HUES64 (cell line): ENCODE measurements at regions not wholly inside any gene's neighbourhood (a gene's known extent, or its start where the extent isn't known, plus 50 kb on each side); places are given as distances from the start of the nearest gene placed in this dataset.

Experiments used
- H3K27ac ChIP-seq: 2 replicates; pipeline ENCODE4 v1.7.0; 2013; ENCODE audit warnings: low read depth, low read length, inconsistent platforms
- H3K27me3 ChIP-seq: 2 replicates; pipeline ENCODE4 v1.6.1; 2013; ENCODE audit warnings: mild to moderate bottlenecking, low read length; ENCODE audit not compliant: insufficient read depth
- H3K36me3 ChIP-seq: 2 replicates; pipeline ENCODE4 v1.6.1; 2013; ENCODE audit warnings: mild to moderate bottlenecking, low read length; ENCODE audit not compliant: insufficient read depth
- H3K4me1 ChIP-seq: 2 replicates; pipeline ENCODE4 v1.6.1; 2013; ENCODE audit warnings: mild to moderate bottlenecking, low read length, moderate library complexity; ENCODE audit not compliant: insufficient read depth
- H3K4me3 ChIP-seq: 2 replicates; pipeline ENCODE4 v1.5.1; 2013; ENCODE audit warnings: mild to moderate bottlenecking, low read length, moderate library complexity
- H3K9ac ChIP-seq: 2 replicates; pipeline ENCODE4 v1.6.1; 2013; ENCODE audit warnings: mild to moderate bottlenecking, low read depth, low read length
- H3K9me3 ChIP-seq: 2 replicates; pipeline ENCODE4 v1.6.1; 2013; ENCODE audit warnings: low read depth, low read length; ENCODE audit not compliant: insufficient read depth
- WGBS: fragments of 150-250, 120-280 bp; methylation state at CpG from one replicate; pipeline ENCODE4 v1.1.7; 2013; ENCODE audit warnings: missing lambda C conversion rate; 5-methylcytosine and 5-hydroxymethylcytosine counted together

DNA sequence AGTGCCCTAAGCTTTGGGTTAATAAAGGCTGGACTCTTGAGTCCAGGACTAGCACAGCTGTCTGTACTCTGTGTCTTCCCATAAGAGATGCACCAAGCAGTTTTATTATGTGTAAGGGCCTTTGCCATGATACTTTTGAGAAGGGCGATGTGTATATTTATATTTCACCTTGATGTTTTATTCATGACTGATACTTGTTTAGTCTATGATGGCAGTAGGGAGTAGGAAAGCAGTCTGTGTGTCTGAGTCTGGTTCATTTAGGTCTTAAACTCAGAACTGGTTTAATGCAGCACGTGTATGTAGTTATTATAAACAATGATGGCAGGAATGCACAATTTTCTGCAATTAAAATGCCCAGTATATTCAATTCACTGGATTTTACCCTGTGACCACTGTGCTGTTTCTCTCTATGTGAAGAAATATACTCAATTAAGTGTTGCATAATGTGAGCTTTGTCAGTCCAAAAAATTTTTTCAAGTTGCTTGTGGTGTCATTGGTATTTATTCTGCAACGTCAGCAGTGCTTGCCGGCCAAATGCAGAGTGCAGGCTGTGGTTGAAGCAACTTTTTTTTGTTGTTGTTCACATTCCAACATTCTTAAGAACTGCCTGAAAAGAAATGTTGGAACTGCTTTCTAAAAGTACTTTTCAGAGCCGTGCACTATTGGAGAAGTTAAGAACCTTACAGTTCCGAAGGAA lies 423.7 kb upstream of the SEMA6D start:
- 78% methylated on average over 6 of the region's 6 CpGs for WGBS
- Histone ChIP-seq H3K4me1 (peaks cover 10% of the 10 kb centered on the region; the same call in 1 of the 2 replicates), H3K9ac (no peak overlapping the region), H3K27ac (no peak overlapping the region), H3K4me3 (no peak overlapping the region), H3K36me3 (no peaks in the 10 kb centered on the region), H3K9me3 (no peaks in the 10 kb centered on the region), H3K27me3 (no peaks in the 10 kb centered on the region)

DNA sequence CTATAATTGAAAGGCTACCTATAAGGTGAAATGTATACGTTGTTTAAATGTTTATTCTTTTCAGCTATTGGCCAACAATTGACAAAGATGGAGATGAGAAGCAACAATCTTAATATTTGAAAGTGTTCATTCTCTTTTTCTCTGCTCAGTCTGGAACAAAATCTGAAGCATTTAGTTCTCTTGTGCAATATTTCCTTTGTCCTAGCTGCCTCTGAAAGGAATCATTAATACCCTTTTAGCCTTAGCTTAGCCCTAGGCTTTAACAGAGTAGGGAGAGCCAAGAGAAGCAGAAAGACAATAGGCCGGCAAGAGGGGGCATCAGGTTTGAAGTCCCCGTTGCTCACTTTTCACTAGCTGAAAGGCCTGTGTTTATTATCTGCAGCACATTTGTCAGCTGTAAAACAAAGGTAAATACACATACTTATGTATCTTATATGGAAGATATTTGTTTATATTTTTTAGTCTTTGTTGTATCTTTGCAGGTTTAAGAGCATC lies 422.5 kb upstream of the SEMA6D start:
- 61% methylated on average over 2 of the region's 3 CpGs for WGBS
- H3K27ac ChIP-seq: no peak overlapping the region
- no peak overlapping the region for H3K9ac ChIP-seq
- peaks cover 11% of the 10 kb centered on the region; the same call in 1 of the 2 replicates for H3K4me1 ChIP-seq
- H3K4me3 ChIP-seq: no peak overlapping the region
- no peaks in the 10 kb centered on the region for H3K9me3 ChIP-seq
- H3K36me3 ChIP-seq: no peaks in the 10 kb centered on the region
- no peaks in the 10 kb centered on the region for H3K27me3 ChIP-seq

DNA sequence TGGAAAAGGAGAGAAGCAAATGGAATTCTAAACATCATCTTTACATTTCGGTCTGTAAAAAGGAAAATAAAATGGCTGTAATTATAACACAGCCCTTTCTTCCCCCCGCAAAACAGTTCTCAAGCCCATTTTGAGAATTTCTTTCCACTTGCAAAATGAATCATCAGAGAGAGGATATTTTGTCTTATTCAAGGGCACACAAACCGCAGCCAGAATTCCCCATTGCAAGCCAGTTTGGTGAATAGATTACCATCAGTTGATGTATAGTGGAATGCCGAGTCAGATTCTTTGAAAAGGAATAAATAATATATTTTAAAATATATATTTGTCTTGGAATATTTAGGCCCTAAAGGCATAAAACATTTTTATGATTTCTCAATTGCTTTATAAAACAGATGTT lies 420.4 kb upstream of the SEMA6D start:
- 94% methylated on average over 1 of the region's 4 CpGs for WGBS

GRCh38 chr15:47299846-47300434 lies 417.4 kb upstream of the SEMA6D start:
- Histone ChIP-seq H3K4me1 (peaks cover 9% of the 10 kb centered on the region; the same call in 1 of the 2 replicates), H3K36me3 (no peaks in the 10 kb centered on the region), H3K4me3 (no peak overlapping the region), H3K9me3 (no peaks in the 10 kb centered on the region), H3K27ac (no peak overlapping the region), H3K27me3 (no peaks in the 10 kb centered on the region), H3K9ac (no peak overlapping the region)
- WGBS: 71% methylated on average over 5 of the region's 5 CpGs

More for the DNA sequence above, 420.4 kb upstream of the SEMA6D start:
- no peak overlapping the region for H3K4me3 ChIP-seq
- no peak overlapping the region for H3K9ac ChIP-seq
- peaks cover 15% of the 10 kb centered on the region; the same call in 1 of the 2 replicates for H3K4me1 ChIP-seq
- H3K36me3 ChIP-seq: no peaks in the 10 kb centered on the region
- H3K27me3 ChIP-seq: no peaks in the 10 kb centered on the region
- no peaks in the 10 kb centered on the region for H3K9me3 ChIP-seq
- no peak overlapping the region for H3K27ac ChIP-seq

DNA sequence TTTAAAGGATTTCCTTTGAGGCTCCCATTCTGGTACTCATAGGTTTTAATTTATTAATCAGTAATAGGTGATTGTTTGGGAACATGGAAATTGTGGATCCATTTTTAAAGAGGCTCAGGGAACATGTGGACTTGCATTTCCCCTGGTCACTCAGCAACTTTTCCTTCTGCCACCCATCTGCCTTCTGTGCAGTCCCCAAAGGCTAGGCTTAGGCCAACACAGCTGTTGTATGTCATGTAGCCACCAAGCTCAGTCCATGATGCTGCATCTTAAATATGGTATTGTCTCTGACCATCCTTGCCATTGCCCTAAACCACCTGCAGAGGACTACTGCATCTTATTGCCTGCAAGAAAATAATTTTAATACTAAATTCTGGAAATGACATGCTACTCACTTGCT lies 416.7 kb upstream of the SEMA6D start:
- Histone ChIP-seq H3K36me3 (no peaks in the 10 kb centered on the region), H3K4me1 (peaks cover 4% of the 10 kb centered on the region; the same call in 1 of the 2 replicates), H3K9ac (no peak overlapping the region), H3K4me3 (no peak overlapping the region), H3K9me3 (no peaks in the 10 kb centered on the region), H3K27me3 (no peaks in the 10 kb centered on the region), H3K27ac (no peak overlapping the region)

DNA sequence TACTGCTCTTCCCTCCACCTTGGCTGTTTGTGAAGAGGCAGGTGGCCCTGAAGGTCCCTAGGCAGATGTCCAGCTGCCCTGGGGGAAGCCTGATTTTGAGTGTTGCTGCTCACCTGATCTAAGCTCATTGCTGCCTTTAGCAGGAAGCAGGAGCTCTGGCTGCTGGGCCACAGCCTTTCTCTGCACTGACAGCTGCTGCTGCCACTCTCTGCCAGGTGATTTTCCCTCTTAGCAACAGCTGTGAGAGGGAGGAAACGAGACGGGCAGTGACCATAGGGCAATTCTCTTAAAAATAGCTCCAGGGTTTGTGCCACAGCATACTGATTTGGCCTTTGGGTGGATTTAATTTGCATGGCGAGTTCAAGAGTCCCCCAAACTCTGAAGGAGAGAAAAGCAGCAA lies 415.8 kb upstream of the SEMA6D start:
- Histone ChIP-seq H3K9ac (no peak overlapping the region), H3K27me3 (no peaks in the 10 kb centered on the region), H3K9me3 (no peaks in the 10 kb centered on the region), H3K4me1 (peaks cover 4% of the 10 kb centered on the region; the same call in 1 of the 2 replicates), H3K4me3 (no peak overlapping the region), H3K27ac (no peak overlapping the region), H3K36me3 (no peaks in the 10 kb centered on the region)
- WGBS: 76% methylated on average over 3 of the region's 3 CpGs

DNA sequence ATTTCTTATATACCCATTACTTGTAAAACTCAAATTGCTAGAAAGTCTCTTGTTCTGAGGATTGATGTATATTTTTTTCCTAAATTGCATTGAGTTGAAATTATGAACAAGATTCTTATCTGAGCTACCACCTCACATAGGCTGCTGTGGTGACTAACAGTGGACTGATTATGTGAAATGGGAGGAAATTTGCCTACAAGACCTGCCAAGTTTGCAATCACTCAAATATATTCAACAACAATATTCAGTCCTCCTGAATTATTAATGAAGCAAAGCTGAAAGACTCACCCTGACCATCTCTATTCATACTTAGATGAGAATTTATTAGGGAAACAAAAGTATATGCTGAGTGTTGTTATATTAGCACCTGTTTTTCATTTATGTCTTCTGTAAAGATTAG lies 412.6 kb upstream of the SEMA6D start:
- no peak overlapping the region for H3K9ac ChIP-seq
- no peak overlapping the region for H3K4me3 ChIP-seq
- H3K27ac ChIP-seq: no peak overlapping the region
- no peaks in the 10 kb centered on the region for H3K36me3 ChIP-seq
- peaks cover 4% of the 10 kb centered on the region; the same call in 1 of the 2 replicates for H3K4me1 ChIP-seq
- H3K27me3 ChIP-seq: no peaks in the 10 kb centered on the region
- no peaks in the 10 kb centered on the region for H3K9me3 ChIP-seq

DNA sequence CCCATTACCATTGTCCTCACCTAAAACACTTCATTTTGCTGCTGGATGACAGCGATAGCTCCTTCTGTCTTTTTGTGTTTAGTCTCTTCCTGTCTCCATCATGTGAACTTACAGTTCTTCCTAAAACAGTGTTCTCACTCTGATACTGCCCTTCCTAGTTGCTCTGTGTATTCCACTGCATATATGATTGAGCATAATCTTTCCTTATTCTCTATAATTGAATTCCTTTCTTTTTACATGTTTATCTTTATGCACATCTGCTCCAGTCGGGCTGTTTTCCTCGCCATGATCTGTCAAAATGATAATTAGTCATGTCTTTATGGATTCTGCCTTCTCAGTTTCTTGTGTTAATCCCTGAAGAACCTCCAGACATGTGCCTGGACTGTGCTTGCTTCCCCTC lies 405.1 kb upstream of the SEMA6D start:
- no peaks in the 10 kb centered on the region for H3K9me3 ChIP-seq
- no peaks in the 10 kb centered on the region for H3K4me1 ChIP-seq
- no peaks in the 10 kb centered on the region for H3K27me3 ChIP-seq
- H3K9ac ChIP-seq: no peak overlapping the region
- no peaks in the 10 kb centered on the region for H3K36me3 ChIP-seq
- H3K27ac ChIP-seq: no peak overlapping the region
- WGBS: 93% methylated on average over 3 of the region's 3 CpGs
- no peak overlapping the region for H3K4me3 ChIP-seq

GRCh38 chr15:47326410-47327333 lies 390.6 kb upstream of the SEMA6D start:
- H3K4me1 ChIP-seq: peaks cover 17% of the 10 kb centered on the region
- H3K9me3 ChIP-seq: no peaks in the 10 kb centered on the region
- no peak overlapping the region for H3K27ac ChIP-seq
- H3K36me3 ChIP-seq: no peaks in the 10 kb centered on the region
- H3K9ac ChIP-seq: no peak overlapping the region
- 84% methylated on average over 5 of the region's 5 CpGs for WGBS
- no peaks in the 10 kb centered on the region for H3K27me3 ChIP-seq
- no peak overlapping the region for H3K4me3 ChIP-seq

DNA sequence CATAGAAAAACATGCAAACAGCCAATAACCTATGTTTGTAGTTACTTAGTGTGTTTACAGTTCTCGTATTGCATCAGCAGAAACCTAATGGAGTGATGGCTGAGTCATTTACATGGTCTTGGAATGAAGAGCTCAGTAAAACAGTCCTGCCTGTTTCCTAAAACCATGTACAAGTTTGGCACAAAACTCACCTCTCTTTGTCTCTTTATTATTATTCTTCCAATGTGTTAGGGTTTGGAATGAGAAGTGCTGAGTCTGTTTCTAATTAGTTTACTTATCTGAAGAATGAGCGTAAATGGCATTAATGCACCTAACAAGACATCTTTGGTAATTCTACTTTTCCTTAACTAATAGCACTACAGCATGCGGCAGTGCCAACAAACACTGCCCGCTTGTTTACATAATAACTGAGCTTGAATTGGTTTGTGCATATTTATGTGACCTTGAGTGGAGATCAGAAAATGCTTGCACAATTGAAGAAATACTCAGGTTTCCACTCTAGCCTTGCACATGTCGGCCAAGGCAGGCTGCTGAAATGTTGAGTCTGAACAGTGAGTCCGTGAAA lies 385.4 kb upstream of the SEMA6D start:
- Histone ChIP-seq H3K27ac (no peak overlapping the region), H3K4me3 (no peak overlapping the region)

DNA sequence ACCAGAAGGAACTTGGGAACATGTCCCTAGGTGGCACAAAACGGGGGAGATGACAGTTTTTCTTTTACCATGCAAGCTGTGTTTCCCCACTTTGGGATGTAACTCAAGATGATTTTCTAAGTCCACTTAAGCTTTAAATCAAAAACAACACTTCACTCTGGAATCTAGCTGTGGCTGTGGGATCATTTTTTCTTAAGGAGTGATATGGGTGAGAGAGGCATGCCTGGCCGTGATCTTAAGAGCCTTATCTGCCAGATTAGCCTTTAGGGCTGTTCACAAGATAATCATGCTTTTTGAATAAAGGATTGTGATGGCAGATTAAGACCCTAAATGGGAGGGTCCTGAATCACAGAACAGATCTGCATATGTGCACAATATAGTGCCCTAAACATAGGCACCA lies 384.8 kb upstream of the SEMA6D start:
- Histone ChIP-seq H3K4me1 (peaks cover 7% of the 10 kb centered on the region; the same call in 1 of the 2 replicates), H3K9ac (no peak overlapping the region), H3K36me3 (no peaks in the 10 kb centered on the region), H3K4me3 (no peak overlapping the region), H3K27ac (no peak overlapping the region), H3K9me3 (no peaks in the 10 kb centered on the region), H3K27me3 (no peaks in the 10 kb centered on the region)
- WGBS: 77% methylated on average over 2 of the region's 2 CpGs

More for the DNA sequence above, 385.4 kb upstream of the SEMA6D start:
- H3K9me3 ChIP-seq: no peaks in the 10 kb centered on the region
- 90% methylated on average over 6 of the region's 6 CpGs for WGBS
- H3K4me1 ChIP-seq: peaks cover 7% of the 10 kb centered on the region; the same call in 1 of the 2 replicates
- H3K27me3 ChIP-seq: no peaks in the 10 kb centered on the region
- H3K9ac ChIP-seq: no peak overlapping the region
- H3K36me3 ChIP-seq: no peaks in the 10 kb centered on the region
